ENCODE measurements at regions not wholly inside any gene's neighbourhood (a gene's known extent, or its start where the extent isn't known, plus 50 kb on each side); places are given as distances from the start of the nearest gene placed in this dataset.

GRCh38 chr10:106175760-106176377 is 988.6 kb downstream of the SORCS1 start:
- no peak overlapping the region for H3K27ac ChIP-seq
- 51 to 58% (median 53%) methylated on average over 5 of the region's 5 CpGs for WGBS, 5 donors
- intact Hi-C loops (cut with DNase I; ENCODE audit: low total_unique reads), result no loop called here
- H3K9me3 ChIP-seq, result no peaks in the 10 kb centered on the region
- no peak overlapping the region for H3K4me3 ChIP-seq
- TF ChIP-seq CTCF (IDR thresholded peaks at IDR 0.05 in 8 of 11, conservative IDR thresholded peaks at IDR 0.05 in 3 of 11) (peak in 3 of 11 experiments; percentile 10 to 31 (median 26)), POLR2A (IDR thresholded peaks at IDR 0.05) (no peak), POLR2AphosphoS5 (IDR thresholded peaks at IDR 0.05) (no peak)
- H3K4me1 ChIP-seq, result no peaks in the 10 kb centered on the region
- H3K36me3 ChIP-seq, result no peaks in the 10 kb centered on the region
- DNase-seq, result no peak
- H3K27me3 ChIP-seq (replicated peaks in 1 of 7), result no peaks in the 10 kb centered on the region

GRCh38 chr10:106173838-106174237 is 990.7 kb downstream of the SORCS1 start:
- 81 to 90% (median 83%) methylated on average over 3 of the region's 3 CpGs for WGBS, 5 donors
- no peaks in the 10 kb centered on the region for H3K27me3 ChIP-seq (replicated peaks in 1 of 7)
- no peak for DNase-seq
- H3K4me3 ChIP-seq, result no peak overlapping the region
- H3K27ac ChIP-seq, result no peak overlapping the region
- no peaks in the 10 kb centered on the region for H3K4me1 ChIP-seq
- no peaks in the 10 kb centered on the region for H3K9me3 ChIP-seq
- intact Hi-C loops (cut with DNase I; ENCODE audit: low total_unique reads), result no loop called here
- no peak for TF ChIP-seq POLR2A (IDR thresholded peaks at IDR 0.05)
- TF ChIP-seq CTCF (IDR thresholded peaks at IDR 0.05 in 8 of 11, conservative IDR thresholded peaks at IDR 0.05 in 3 of 11), result no peak
- no peak for TF ChIP-seq POLR2AphosphoS5 (IDR thresholded peaks at IDR 0.05)
- H3K36me3 ChIP-seq, result no peaks in the 10 kb centered on the region

- 68 to 82% (median 70%) methylated on average over 7 of the region's 7 CpGs for WGBS, 5 donors
- intact Hi-C loops (cut with DNase I; ENCODE audit: low total_unique reads), result no loop called here
- no peak for DNase-seq
- H3K4me3 ChIP-seq, result no peak overlapping the region
- H3K27me3 ChIP-seq (replicated peaks in 1 of 7), result no peaks in the 10 kb centered on the region
- no peaks in the 10 kb centered on the region for H3K36me3 ChIP-seq
- H3K9me3 ChIP-seq, result no peaks in the 10 kb centered on the region
- H3K4me1 ChIP-seq, result no peaks in the 10 kb centered on the region
- no peak overlapping the region for H3K27ac ChIP-seq
- TF ChIP-seq POLR2AphosphoS5 (IDR thresholded peaks at IDR 0.05) (no peak), CTCF (IDR thresholded peaks at IDR 0.05 in 8 of 11, conservative IDR thresholded peaks at IDR 0.05 in 3 of 11) (no peak), POLR2A (IDR thresholded peaks at IDR 0.05) (no peak)
Observed at GRCh38 chr10:106169241-106169640, 995.3 kb downstream of the SORCS1 start.

- Histone ChIP-seq H3K27ac (no peak overlapping the region), H3K27me3 (replicated peaks in 1 of 7) (no peaks in the 10 kb centered on the region), H3K36me3 (no peaks in the 10 kb centered on the region), H3K4me3 (no peak overlapping the region), H3K4me1 (no peaks in the 10 kb centered on the region), H3K9me3 (peaks cover 0 to 12% (median 8%) of the 10 kb centered on the region in 8 donors)
- TF ChIP-seq POLR2AphosphoS5 (IDR thresholded peaks at IDR 0.05) (no peak), CTCF (IDR thresholded peaks at IDR 0.05 in 8 of 11, conservative IDR thresholded peaks at IDR 0.05 in 3 of 11) (no peak), POLR2A (IDR thresholded peaks at IDR 0.05) (no peak)
- WGBS, 5 donors, result 50 to 74% (median 58%) methylated on average over 2 of the region's 2 CpGs
- DNase-seq, result no peak
- intact Hi-C loops (cut with DNase I; ENCODE audit: low total_unique reads), result no loop called here
Observed at GRCh38 chr10:106167946-106168345, 996.6 kb downstream of the SORCS1 start.

Data from spleen (tissue), 11 donors.